ENCODE measurements at regions not wholly inside any gene's neighbourhood (a gene's known extent, or its start where the extent isn't known, plus 50 kb on each side); places are given as distances from the start of the nearest gene placed in this dataset.

- TF ChIP-seq POLR2A (IDR thresholded peaks at IDR 0.05; ENCODE audit: low read length) (no peak), CTCF (IDR thresholded peaks at IDR 0.05) (no peak), SMC3 (IDR thresholded peaks at IDR 0.05) (no peak), EP300 (IDR thresholded peaks at IDR 0.05) (no peak), CEBPB (IDR thresholded peaks at IDR 0.05) (no peak), RFX5 (IDR thresholded peaks at IDR 0.05) (no peak), HOXB13 (CRISPR knock-in tag; IDR thresholded peaks at IDR 0.05; ENCODE audit: low read depth) (no peak)
These were observed 211.0 kb downstream of the AKAIN1 start for GRCh38 chr18:4986066-4986465.

Data from A549 (cell line).